GM21723 (cell line): ENCODE measurements at regions not wholly inside any gene's neighbourhood (a gene's known extent, or its start where the extent isn't known, plus 50 kb on each side); places are given as distances from the start of the nearest gene placed in this dataset.

ENCODE experiments used
- ATAC-seq: cut with Tn5 transposase; IDR thresholded peaks from one replicate; pipeline ENCODE4 v1.9.1; 2021; ENCODE audit warnings: mild to moderate bottlenecking, moderate library complexity; ENCODE audit not compliant: unreplicated experiment

- no peak for ATAC-seq
These were observed 121.1 kb downstream of the NHLRC3 start for GRCh38 chr13:39159393-39159792.

- no peak for ATAC-seq
These were observed 121.7 kb downstream of the NHLRC3 start for GRCh38 chr13:39159846-39160370.

GRCh38 chr13:39167018-39167417, 128.8 kb downstream of the NHLRC3 start:
- ATAC-seq: no peak

- ATAC-seq: no peak
These were observed 132.5 kb downstream of the NHLRC3 start for GRCh38 chr13:39170711-39171110.

GRCh38 chr13:39185326-39185725, 147.1 kb downstream of the NHLRC3 start:
- ATAC-seq: no peak

GRCh38 chr13:39186205-39186875, 148.1 kb downstream of the NHLRC3 start:
- no peak for ATAC-seq

GRCh38 chr13:39189778-39190177, 151.5 kb downstream of the NHLRC3 start:
- ATAC-seq: no peak

GRCh38 chr13:39196965-39197646, 158.8 kb downstream of the NHLRC3 start:
- ATAC-seq: peak; percentile 84

GRCh38 chr13:39197647-39198007, 159.4 kb downstream of the NHLRC3 start:
- ATAC-seq: peak; percentile 21

- ATAC-seq: no peak
These were observed 162.1 kb downstream of the NHLRC3 start for GRCh38 chr13:39200249-39200910.

- no peak for ATAC-seq
These were observed 162.9 kb downstream of the NHLRC3 start for GRCh38 chr13:39201180-39201579.

GRCh38 chr13:39202746-39203145, 164.5 kb downstream of the NHLRC3 start:
- no peak for ATAC-seq

- ATAC-seq: no peak
These were observed 170.4 kb downstream of the NHLRC3 start for GRCh38 chr13:39208636-39209035.

GRCh38 chr13:39209731-39210531, 171.7 kb downstream of the NHLRC3 start:
- ATAC-seq: no peak

- ATAC-seq: no peak
These were observed 172.8 kb downstream of the NHLRC3 start for GRCh38 chr13:39210961-39211534.

GRCh38 chr13:39215971-39216370, 177.7 kb downstream of the NHLRC3 start:
- no peak for ATAC-seq

- ATAC-seq: no peak
These were observed 179.2 kb downstream of the NHLRC3 start for GRCh38 chr13:39217471-39217870.

GRCh38 chr13:39224671-39225240, 186.5 kb downstream of the NHLRC3 start:
- ATAC-seq: no peak

GRCh38 chr13:39225860-39226259, 187.6 kb downstream of the NHLRC3 start:
- no peak for ATAC-seq

- no peak for ATAC-seq
These were observed 188.1 kb downstream of the NHLRC3 start for GRCh38 chr13:39226359-39226758.
